H7 (cell line): ENCODE measurements at regions not wholly inside any gene's neighbourhood (a gene's known extent, or its start where the extent isn't known, plus 50 kb on each side); places are given as distances from the start of the nearest gene placed in this dataset.
A peak's percentile ranks its signal among the peaks of the same experiment; 100 is the strongest.

Experiments used
- DNase-seq: peaks from one replicate; pipeline ENCODE4 v3.0.0; 2012
- H3K27me3 ChIP-seq: 2 replicates; pipeline ENCODE4 v1.6.0; 2011; ENCODE audit warnings: mild to moderate bottlenecking, low read length; ENCODE audit not compliant: control insufficient read depth, insufficient read depth
- H3K36me3 ChIP-seq: replicated peaks from 2 replicates; pipeline ENCODE4 v1.5.1; 2011; ENCODE audit warnings: low read length; ENCODE audit not compliant: control insufficient read depth, insufficient read depth
- H3K4me3 ChIP-seq: 2 replicates; pipeline ENCODE4 v1.5.1; 2011; ENCODE audit warnings: low read depth, mild to moderate bottlenecking, control low read depth, low read length, moderate library complexity; ENCODE audit not compliant: insufficient read depth

- H3K4me3 ChIP-seq: no peak overlapping the region
- no peak for DNase-seq
- no peaks in the 10 kb centered on the region for H3K27me3 ChIP-seq
- H3K36me3 ChIP-seq: no peaks in the 10 kb centered on the region
Observed at GRCh38 chr9:1115370-1115769, 65.2 kb downstream of the DMRT2 start.

- H3K36me3 ChIP-seq: no peaks in the 10 kb centered on the region
- H3K27me3 ChIP-seq: no peaks in the 10 kb centered on the region
- DNase-seq: no peak
- no peak overlapping the region for H3K4me3 ChIP-seq
Observed at GRCh38 chr9:1117439-1117838, 67.3 kb downstream of the DMRT2 start.

GRCh38 chr9:1120500-1121165 is 70.5 kb downstream of the DMRT2 start:
- DNase-seq: no peak
- no peaks in the 10 kb centered on the region for H3K36me3 ChIP-seq
- H3K4me3 ChIP-seq: no peak overlapping the region
- H3K27me3 ChIP-seq: no peaks in the 10 kb centered on the region

- no peaks in the 10 kb centered on the region for H3K36me3 ChIP-seq
- H3K4me3 ChIP-seq: no peak overlapping the region
- H3K27me3 ChIP-seq: no peaks in the 10 kb centered on the region; the same call in 1 of the 2 replicates
- no peak for DNase-seq
Observed at GRCh38 chr9:1125741-1126140, 75.6 kb downstream of the DMRT2 start.

GRCh38 chr9:1128046-1128445 is 77.9 kb downstream of the DMRT2 start:
- H3K36me3 ChIP-seq: no peaks in the 10 kb centered on the region
- H3K4me3 ChIP-seq: no peak overlapping the region
- no peak for DNase-seq
- H3K27me3 ChIP-seq: no peaks in the 10 kb centered on the region; the same call in 1 of the 2 replicates

GRCh38 chr9:1129382-1129781 is 79.2 kb downstream of the DMRT2 start:
- peak; percentile 19 for DNase-seq
- Histone ChIP-seq H3K27me3 (no peaks in the 10 kb centered on the region; the same call in 1 of the 2 replicates), H3K4me3 (no peak overlapping the region), H3K36me3 (no peaks in the 10 kb centered on the region)

GRCh38 chr9:1140057-1140456 is 89.9 kb downstream of the DMRT2 start:
- Histone ChIP-seq H3K36me3 (no peaks in the 10 kb centered on the region), H3K4me3 (no peak overlapping the region), H3K27me3 (no peaks in the 10 kb centered on the region)
- no peak for DNase-seq

GRCh38 chr9:1151691-1152090 is 101.5 kb downstream of the DMRT2 start:
- DNase-seq: no peak
- no peaks in the 10 kb centered on the region for H3K36me3 ChIP-seq
- H3K4me3 ChIP-seq: no peak overlapping the region
- no peaks in the 10 kb centered on the region for H3K27me3 ChIP-seq

- no peaks in the 10 kb centered on the region for H3K36me3 ChIP-seq
- no peak overlapping the region for H3K4me3 ChIP-seq
- no peak for DNase-seq
- H3K27me3 ChIP-seq: no peaks in the 10 kb centered on the region
Observed at GRCh38 chr9:1152171-1152570, 102.0 kb downstream of the DMRT2 start.

- no peak for DNase-seq
- Histone ChIP-seq H3K27me3 (no peaks in the 10 kb centered on the region), H3K4me3 (no peak overlapping the region), H3K36me3 (no peaks in the 10 kb centered on the region)
Observed at GRCh38 chr9:1154739-1155138, 104.6 kb downstream of the DMRT2 start.

GRCh38 chr9:1155602-1156001 is 105.4 kb downstream of the DMRT2 start:
- H3K4me3 ChIP-seq: no peak overlapping the region

GRCh38 chr9:1156794-1157550 is 106.8 kb downstream of the DMRT2 start:
- H3K36me3 ChIP-seq: no peaks in the 10 kb centered on the region
- H3K27me3 ChIP-seq: no peaks in the 10 kb centered on the region
- no peak overlapping the region for H3K4me3 ChIP-seq
- no peak for DNase-seq

More at GRCh38 chr9:1155602-1156001, 105.4 kb downstream of the DMRT2 start:
- DNase-seq: no peak
- Histone ChIP-seq H3K36me3 (no peaks in the 10 kb centered on the region), H3K27me3 (no peaks in the 10 kb centered on the region)

- H3K27me3 ChIP-seq: no peaks in the 10 kb centered on the region
- H3K36me3 ChIP-seq: no peaks in the 10 kb centered on the region
- DNase-seq: no peak
- no peak overlapping the region for H3K4me3 ChIP-seq
Observed at GRCh38 chr9:1157836-1158235, 107.7 kb downstream of the DMRT2 start.

- no peak for DNase-seq
- H3K27me3 ChIP-seq: no peaks in the 10 kb centered on the region
- H3K36me3 ChIP-seq: no peaks in the 10 kb centered on the region
- no peak overlapping the region for H3K4me3 ChIP-seq
Observed at GRCh38 chr9:1170918-1171317, 120.8 kb downstream of the DMRT2 start.

GRCh38 chr9:1171546-1171945 is 121.4 kb downstream of the DMRT2 start:
- Histone ChIP-seq H3K27me3 (no peaks in the 10 kb centered on the region), H3K4me3 (no peak overlapping the region), H3K36me3 (no peaks in the 10 kb centered on the region)
- no peak for DNase-seq
